ENCODE measurements at regions not wholly inside any gene's neighbourhood (a gene's known extent, or its start where the extent isn't known, plus 50 kb on each side); places are given as distances from the start of the nearest gene placed in this dataset.
"Not testable (repeated sequence)": the region's sequence is repeated elsewhere in the genome, so short reads cannot be mapped to it uniquely, and the experiment has no call there.

DNA sequence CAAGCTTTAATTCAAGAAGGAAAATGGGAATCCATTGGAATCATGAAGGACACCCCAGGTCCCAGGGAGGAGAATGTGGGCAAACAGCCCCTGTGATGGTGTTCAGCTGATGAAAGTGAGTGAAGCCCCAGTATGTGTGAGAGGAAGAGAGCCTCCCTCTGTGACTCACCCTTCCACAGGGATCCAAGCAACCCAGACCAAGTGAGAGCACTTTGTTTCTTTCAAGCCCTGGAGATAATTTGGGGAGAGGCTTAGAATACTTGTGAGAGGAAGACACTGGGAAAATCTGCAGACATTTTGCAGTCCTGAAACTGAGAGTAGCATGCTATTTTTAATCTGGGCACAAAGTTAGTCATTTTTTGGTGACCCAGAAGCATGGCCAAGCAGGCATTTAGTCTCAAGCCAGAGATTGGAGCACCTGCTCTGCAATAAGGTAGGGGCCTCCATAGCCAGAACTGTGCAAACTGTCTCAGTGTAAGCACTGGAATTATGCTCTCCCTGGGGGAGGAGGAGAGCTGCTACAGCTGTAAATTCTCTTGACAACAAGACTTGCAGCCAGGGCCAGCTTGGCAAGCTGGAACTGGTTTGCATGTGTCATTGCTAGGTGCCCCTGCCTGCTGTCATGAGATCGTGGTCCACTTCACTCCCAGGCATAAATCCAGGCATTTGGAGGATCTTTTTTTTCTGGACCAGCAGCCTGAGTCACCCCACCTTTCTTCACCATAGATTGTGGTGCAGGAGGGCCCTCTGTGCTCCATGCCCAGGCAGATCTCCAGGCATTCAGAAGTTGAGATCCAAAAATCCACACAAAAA is 537.8 kb upstream of the DPPA4 start:
- ChIA-PET CTCF (no interaction called here), POLR2A (ENCODE audit: low non-redundant PET) (interaction anchor here (0.6 kb wide), 1 partner anchor 107 kb away, joined by 4 read pairs; no protein-coding TSS in a partner anchor)
- Histone ChIP-seq H3K27ac (ENCODE audit: low read depth, low read length, poor library complexity, severe bottlenecking) (no peak overlapping the region), H3K36me3 (ENCODE audit: insufficient read depth, low read length, poor library complexity, severe bottlenecking) (no peaks in the 10 kb centered on the region), H3K9me3 (ENCODE audit: low read depth, low read length, poor library complexity, severe bottlenecking) (no peaks in the 10 kb centered on the region), H3K27me3 (replicated peaks; ENCODE audit: insufficient read depth, low read depth, low read length, poor library complexity) (no peaks in the 10 kb centered on the region), H3K4me1 (ENCODE audit: insufficient read depth, low read length, poor library complexity, severe bottlenecking) (no peaks in the 10 kb centered on the region), H3K4me3 (ENCODE audit: low read depth, low read length, poor library complexity, severe bottlenecking) (no peak overlapping the region)
- no TSS peak for BruUV-seq (replicated peaks)
- intact Hi-C loops (cut with micrococcal nuclease; ENCODE audit: unreplicated experiment) = no loop called here
- TF ChIP-seq, protein P1, sequence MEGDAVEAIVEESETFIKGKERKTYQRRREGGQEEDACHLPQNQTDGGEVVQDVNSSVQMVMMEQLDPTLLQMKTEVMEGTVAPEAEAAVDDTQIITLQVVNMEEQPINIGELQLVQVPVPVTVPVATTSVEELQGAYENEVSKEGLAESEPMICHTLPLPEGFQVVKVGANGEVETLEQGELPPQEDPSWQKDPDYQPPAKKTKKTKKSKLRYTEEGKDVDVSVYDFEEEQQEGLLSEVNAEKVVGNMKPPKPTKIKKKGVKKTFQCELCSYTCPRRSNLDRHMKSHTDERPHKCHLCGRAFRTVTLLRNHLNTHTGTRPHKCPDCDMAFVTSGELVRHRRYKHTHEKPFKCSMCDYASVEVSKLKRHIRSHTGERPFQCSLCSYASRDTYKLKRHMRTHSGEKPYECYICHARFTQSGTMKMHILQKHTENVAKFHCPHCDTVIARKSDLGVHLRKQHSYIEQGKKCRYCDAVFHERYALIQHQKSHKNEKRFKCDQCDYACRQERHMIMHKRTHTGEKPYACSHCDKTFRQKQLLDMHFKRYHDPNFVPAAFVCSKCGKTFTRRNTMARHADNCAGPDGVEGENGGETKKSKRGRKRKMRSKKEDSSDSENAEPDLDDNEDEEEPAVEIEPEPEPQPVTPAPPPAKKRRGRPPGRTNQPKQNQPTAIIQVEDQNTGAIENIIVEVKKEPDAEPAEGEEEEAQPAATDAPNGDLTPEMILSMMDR (conservative IDR thresholded peaks at IDR 0.05; ENCODE audit: low read depth, low read length) = no peak
- TF ChIP-seq EZH2 (IDR thresholded peaks at IDR 0.05; ENCODE audit: borderline replicate concordance, low read depth, low read length, poor library complexity, severe bottlenecking) = no peak
- no peak for DNase-seq (ENCODE audit: low spot score)

DNA sequence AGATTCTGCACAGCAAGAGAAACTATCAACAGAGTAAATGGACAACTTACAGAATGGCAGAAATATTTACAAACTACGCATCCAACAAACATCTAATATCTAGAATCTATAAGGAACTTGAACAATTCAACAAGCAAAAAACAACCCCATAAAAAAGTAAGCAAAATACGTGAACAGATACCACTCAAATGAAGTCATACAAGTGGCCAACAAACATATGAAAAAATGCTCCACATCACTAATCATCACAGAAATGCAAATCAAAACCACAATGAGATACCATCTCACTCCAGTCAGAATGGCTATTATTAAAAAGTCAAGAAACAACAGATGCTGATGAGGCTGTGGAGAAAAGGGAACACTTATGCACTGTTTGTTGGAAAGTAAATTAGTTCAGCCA is 540.3 kb upstream of the DPPA4 start:
- H3K27ac ChIP-seq (ENCODE audit: low read depth, low read length, poor library complexity, severe bottlenecking); H3K4me1 ChIP-seq (ENCODE audit: insufficient read depth, low read length, poor library complexity, severe bottlenecking); H3K4me3 ChIP-seq (ENCODE audit: low read depth, low read length, poor library complexity, severe bottlenecking); H3K36me3 ChIP-seq (ENCODE audit: insufficient read depth, low read length, poor library complexity, severe bottlenecking); intact Hi-C loops (cut with micrococcal nuclease; ENCODE audit: unreplicated experiment); H3K27me3 ChIP-seq (replicated peaks; ENCODE audit: insufficient read depth, low read depth, low read length, poor library complexity); CTCF ChIA-PET; BruUV-seq (replicated peaks); POLR2A ChIA-PET (ENCODE audit: low non-redundant PET); DNase-seq (ENCODE audit: low spot score); H3K9me3 ChIP-seq (ENCODE audit: low read depth, low read length, poor library complexity, severe bottlenecking): not testable (repeated sequence)

DNA sequence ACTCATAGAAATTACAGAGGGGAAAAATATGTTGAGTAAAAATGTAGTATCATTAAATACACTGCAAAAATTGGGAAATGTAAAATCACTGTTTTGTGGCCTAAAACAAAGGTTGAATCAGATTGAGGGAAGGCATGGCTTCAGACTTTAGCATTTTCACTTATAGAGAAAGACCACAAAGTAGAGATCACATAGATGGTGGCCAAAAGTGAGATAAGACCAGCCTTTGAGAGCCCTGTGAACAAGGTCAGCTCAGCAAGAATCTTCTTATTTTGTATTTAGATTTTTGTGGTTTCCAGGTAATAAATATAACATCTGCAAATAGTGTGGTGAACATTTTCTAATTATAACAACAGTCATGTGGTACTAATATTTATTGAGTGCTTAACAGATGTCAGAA is 544.8 kb upstream of the DPPA4 start:
- no TSS peak for BruUV-seq (replicated peaks)
- POLR2A ChIA-PET (ENCODE audit: low non-redundant PET) = no interaction called here
- intact Hi-C loops (cut with micrococcal nuclease; ENCODE audit: unreplicated experiment) = no loop called here
- Histone ChIP-seq H3K36me3 (ENCODE audit: insufficient read depth, low read length, poor library complexity, severe bottlenecking) (no peaks in the 10 kb centered on the region), H3K27ac (ENCODE audit: low read depth, low read length, poor library complexity, severe bottlenecking) (no peak overlapping the region), H3K4me1 (ENCODE audit: insufficient read depth, low read length, poor library complexity, severe bottlenecking) (no peaks in the 10 kb centered on the region), H3K27me3 (replicated peaks; ENCODE audit: insufficient read depth, low read depth, low read length, poor library complexity) (no peaks in the 10 kb centered on the region), H3K9me3 (ENCODE audit: low read depth, low read length, poor library complexity, severe bottlenecking) (no peaks in the 10 kb centered on the region), H3K4me3 (ENCODE audit: low read depth, low read length, poor library complexity, severe bottlenecking) (no peak overlapping the region)
- TF ChIP-seq, protein P1 (conservative IDR thresholded peaks at IDR 0.05; ENCODE audit: low read depth, low read length) = no peak
- TF ChIP-seq EZH2 (IDR thresholded peaks at IDR 0.05; ENCODE audit: borderline replicate concordance, low read depth, low read length, poor library complexity, severe bottlenecking) = no peak
- CTCF ChIA-PET = no interaction called here
- no peak for DNase-seq (ENCODE audit: low spot score)

DNA sequence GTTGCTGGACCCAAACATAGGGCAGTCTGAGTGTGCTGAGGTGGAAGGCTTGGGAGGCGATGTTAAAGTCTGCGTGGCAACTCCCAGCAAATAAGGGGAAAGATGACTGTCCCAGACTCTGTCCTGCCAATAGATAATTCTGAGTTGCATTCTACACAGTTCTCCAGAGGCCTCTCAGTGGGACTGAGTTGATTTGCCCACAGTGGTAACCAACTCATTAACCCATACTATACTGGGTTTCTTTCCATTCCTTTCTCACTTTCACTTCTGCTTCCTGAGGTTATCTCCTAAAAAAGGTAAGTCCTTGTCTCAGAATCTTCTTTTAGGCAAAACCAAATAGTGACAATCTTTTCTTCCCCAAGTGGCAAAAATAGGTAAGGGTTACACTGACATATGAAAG is 549.9 kb upstream of the DPPA4 start:
- Histone ChIP-seq H3K9me3 (ENCODE audit: low read depth, low read length, poor library complexity, severe bottlenecking) (no peaks in the 10 kb centered on the region), H3K36me3 (ENCODE audit: insufficient read depth, low read length, poor library complexity, severe bottlenecking) (no peaks in the 10 kb centered on the region), H3K27ac (ENCODE audit: low read depth, low read length, poor library complexity, severe bottlenecking) (no peak overlapping the region), H3K4me3 (ENCODE audit: low read depth, low read length, poor library complexity, severe bottlenecking) (no peak overlapping the region), H3K4me1 (ENCODE audit: insufficient read depth, low read length, poor library complexity, severe bottlenecking) (no peaks in the 10 kb centered on the region), H3K27me3 (replicated peaks; ENCODE audit: insufficient read depth, low read depth, low read length, poor library complexity) (no peaks in the 10 kb centered on the region)
- BruUV-seq (replicated peaks) = no TSS peak
- intact Hi-C loops (cut with micrococcal nuclease; ENCODE audit: unreplicated experiment) = no loop called here
- ChIA-PET POLR2A (ENCODE audit: low non-redundant PET) (no interaction called here), CTCF (no interaction called here)
- DNase-seq (ENCODE audit: low spot score) = no peak
- TF ChIP-seq, protein P1 (conservative IDR thresholded peaks at IDR 0.05; ENCODE audit: low read depth, low read length) = no peak
- no peak for TF ChIP-seq EZH2 (IDR thresholded peaks at IDR 0.05; ENCODE audit: borderline replicate concordance, low read depth, low read length, poor library complexity, severe bottlenecking)

Measured in A673 (cell line).